WTC11 (cell line): ENCODE measurements at regions not wholly inside any gene's neighbourhood (a gene's known extent, or its start where the extent isn't known, plus 50 kb on each side); places are given as distances from the start of the nearest gene placed in this dataset.

ENCODE experiments used
- ATAC-seq: fragments of 200-7000 bp; cut with Tn5 transposase; 2 replicates; pipeline ENCODE4 v1.10.0; 2021; ENCODE audit warnings: mild to moderate bottlenecking, moderate library complexity
- CTCF ChIA-PET: fragments of 300-600 bp; sonication (Branson Sonifier 250); formaldehyde crosslinking; loops from one replicate; lab custom pipeline; 2021; ENCODE audit warnings: antibody characterized with exemption; lab: Charles Lee
- POLR2A ChIA-PET: fragments of 350-600 bp; sonication (Branson Sonifier 250); formaldehyde crosslinking; loops from one replicate; lab custom pipeline; 2021; ENCODE audit warnings: antibody characterized with exemption; lab: Charles Lee
- DNase-seq: peaks from one replicate; pipeline ENCODE4 v3.0.0; 2021; ENCODE audit warnings: low spot score
- H3K27ac Mint-ChIP-seq: 2 replicates; pipeline ENCODE4 v1.8.0; 2021; ENCODE audit warnings: mixed read lengths
- H3K27me3 Mint-ChIP-seq: 2 replicates; pipeline ENCODE4 v1.8.0; 2021; ENCODE audit warnings: low read depth, mild to moderate bottlenecking, moderate library complexity, mixed read lengths
- H3K36me3 Mint-ChIP-seq: 2 replicates; pipeline ENCODE4 v1.8.0; 2021; ENCODE audit warnings: mixed read lengths
- H3K4me1 Mint-ChIP-seq: 2 replicates; pipeline ENCODE4 v1.8.0; 2022; ENCODE audit warnings: mixed read lengths
- H3K4me3 Mint-ChIP-seq: 2 replicates; pipeline ENCODE4 v1.8.0; 2021; ENCODE audit warnings: mild to moderate bottlenecking, moderate library complexity, mixed read lengths
- H3K9me3 Mint-ChIP-seq: 2 replicates; pipeline ENCODE4 v1.8.0; 2021; ENCODE audit warnings: mixed read lengths
- EMX1 ChIP-seq: fragments of 250-450 bp; sonication (Bioruptor Pico); IDR thresholded peaks from 2 replicates; pipeline ENCODE4 v1.8.0; 2021; ENCODE audit warnings: mild to moderate bottlenecking
- ETV6 ChIP-seq: sonication (generic); formaldehyde crosslinking; IDR thresholded peaks from 2 replicates; pipeline ENCODE4 v1.8.1; 2022; ENCODE audit warnings: mild to moderate bottlenecking, missing genetic modification reagents
- FOXP4 ChIP-seq: sonication (generic); formaldehyde crosslinking; IDR thresholded peaks from 2 replicates; pipeline ENCODE4 v1.8.0; 2022; ENCODE audit warnings: mild to moderate bottlenecking, missing genetic modification reagents
- JAZF1 ChIP-seq: fragments of 250-450 bp; sonication (Bioruptor Pico); IDR thresholded peaks from 2 replicates; pipeline ENCODE4 v1.9.0; 2021; ENCODE audit warnings: moderate library complexity, mild to moderate bottlenecking, inconsistent platforms
- NR1H2 ChIP-seq: sonication (generic); formaldehyde crosslinking; IDR thresholded peaks from 2 replicates; pipeline ENCODE4 v1.9.0; 2021; ENCODE audit warnings: mild to moderate bottlenecking, moderate library complexity, missing genetic modification reagents
- NR3C1 ChIP-seq: sonication (generic); formaldehyde crosslinking; conservative IDR thresholded peaks from 2 replicates; pipeline ENCODE4 v1.8.1; 2023; ENCODE audit warnings: low read depth, mild to moderate bottlenecking, missing genetic modification reagents
- PREB ChIP-seq: sonication (generic); formaldehyde crosslinking; IDR thresholded peaks from 2 replicates; pipeline ENCODE4 v1.8.1; 2022; ENCODE audit warnings: mild to moderate bottlenecking, missing genetic modification reagents, moderate library complexity, borderline replicate concordance
- SMAD4 ChIP-seq: sonication (generic); formaldehyde crosslinking; IDR thresholded peaks from 2 replicates; pipeline ENCODE4 v1.8.0; 2022; ENCODE audit warnings: mild to moderate bottlenecking, missing genetic modification reagents
- USF2 ChIP-seq: sonication (generic); formaldehyde crosslinking; IDR thresholded peaks from 2 replicates; pipeline ENCODE4 v1.8.1; 2023; ENCODE audit warnings: mild to moderate bottlenecking, missing genetic modification reagents, moderate library complexity
- ZNF396 ChIP-seq: fragments of 250-450 bp; sonication (Bioruptor Pico); IDR thresholded peaks from 2 replicates; pipeline ENCODE4 v1.8.0; 2021; ENCODE audit warnings: mild to moderate bottlenecking, moderate library complexity, borderline replicate concordance
- ZNF416 ChIP-seq: fragments of 250-450 bp; sonication (Bioruptor Pico); IDR thresholded peaks from 2 replicates; pipeline ENCODE4 v1.9.0; 2021; ENCODE audit warnings: mild to moderate bottlenecking, inconsistent platforms
- TF ChIP-seq, protein P1 (sequence below): sonication (generic); formaldehyde crosslinking; IDR thresholded peaks from 2 replicates; pipeline ENCODE4 v1.8.0; 2022; ENCODE audit warnings: missing genetic modification reagents
- TF ChIP-seq, protein P2 (sequence below): sonication (generic); formaldehyde crosslinking; IDR thresholded peaks from 2 replicates; pipeline ENCODE4 v1.8.1; 2022; ENCODE audit warnings: low read depth, mild to moderate bottlenecking, moderate library complexity, missing genetic modification reagents, borderline replicate concordance
- TF ChIP-seq, protein P3 (sequence below): sonication (generic); formaldehyde crosslinking; IDR thresholded peaks from 2 replicates; pipeline ENCODE4 v1.8.1; 2022; ENCODE audit warnings: low read depth, missing genetic modification reagents, borderline replicate concordance
- TF ChIP-seq, protein P4 (sequence below): sonication (generic); formaldehyde crosslinking; IDR thresholded peaks from 2 replicates; pipeline ENCODE4 v1.8.0; 2023; ENCODE audit warnings: missing genetic modification reagents
- TF ChIP-seq, protein P5 (sequence below): sonication (generic); formaldehyde crosslinking; IDR thresholded peaks from 2 replicates; pipeline ENCODE4 v1.8.1; 2022; ENCODE audit warnings: missing genetic modification reagents, borderline replicate concordance
- TF ChIP-seq, protein P6 (sequence below): sonication (generic); formaldehyde crosslinking; IDR thresholded peaks from 2 replicates; pipeline ENCODE4 v1.8.1; 2023; ENCODE audit warnings: mild to moderate bottlenecking, missing genetic modification reagents

DNA sequence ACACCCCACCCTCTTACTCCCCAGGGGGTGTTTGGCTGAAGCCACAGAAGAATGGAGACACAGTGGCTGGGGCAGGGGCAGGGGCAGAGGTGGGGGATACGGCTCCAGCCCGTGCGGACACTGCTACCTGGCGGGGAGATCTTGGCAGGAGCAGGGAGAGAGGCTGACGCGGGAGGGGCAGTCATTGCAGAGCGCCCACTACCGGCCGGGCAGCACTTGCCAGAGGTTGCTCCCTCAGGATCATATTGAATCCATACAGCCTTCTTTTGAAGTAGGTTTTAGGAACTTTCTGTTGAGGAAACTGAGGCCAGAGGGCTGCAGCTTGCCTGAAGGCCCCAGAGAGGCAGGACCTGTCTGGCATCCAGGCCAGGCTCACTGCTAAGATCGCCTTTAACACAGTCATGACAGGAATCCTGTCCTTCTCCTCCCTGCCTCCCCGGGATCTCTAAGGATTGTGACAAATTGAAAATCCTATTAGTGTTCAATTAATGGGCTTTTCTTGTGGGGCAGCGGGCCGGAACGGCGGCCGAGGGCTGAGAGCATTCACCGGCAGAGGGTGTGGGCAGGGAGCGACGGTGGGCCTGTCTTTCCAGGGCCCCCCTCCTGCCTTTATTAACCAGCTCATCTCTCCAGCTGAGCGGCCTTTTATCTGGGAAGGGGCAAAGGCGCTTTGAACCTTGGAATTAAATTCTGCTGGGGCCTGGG is 65.5 kb upstream of the WNT4 start:
- no peak for TF ChIP-seq JAZF1 (CRISPR knock-in tag)
- TF ChIP-seq, protein P1, sequence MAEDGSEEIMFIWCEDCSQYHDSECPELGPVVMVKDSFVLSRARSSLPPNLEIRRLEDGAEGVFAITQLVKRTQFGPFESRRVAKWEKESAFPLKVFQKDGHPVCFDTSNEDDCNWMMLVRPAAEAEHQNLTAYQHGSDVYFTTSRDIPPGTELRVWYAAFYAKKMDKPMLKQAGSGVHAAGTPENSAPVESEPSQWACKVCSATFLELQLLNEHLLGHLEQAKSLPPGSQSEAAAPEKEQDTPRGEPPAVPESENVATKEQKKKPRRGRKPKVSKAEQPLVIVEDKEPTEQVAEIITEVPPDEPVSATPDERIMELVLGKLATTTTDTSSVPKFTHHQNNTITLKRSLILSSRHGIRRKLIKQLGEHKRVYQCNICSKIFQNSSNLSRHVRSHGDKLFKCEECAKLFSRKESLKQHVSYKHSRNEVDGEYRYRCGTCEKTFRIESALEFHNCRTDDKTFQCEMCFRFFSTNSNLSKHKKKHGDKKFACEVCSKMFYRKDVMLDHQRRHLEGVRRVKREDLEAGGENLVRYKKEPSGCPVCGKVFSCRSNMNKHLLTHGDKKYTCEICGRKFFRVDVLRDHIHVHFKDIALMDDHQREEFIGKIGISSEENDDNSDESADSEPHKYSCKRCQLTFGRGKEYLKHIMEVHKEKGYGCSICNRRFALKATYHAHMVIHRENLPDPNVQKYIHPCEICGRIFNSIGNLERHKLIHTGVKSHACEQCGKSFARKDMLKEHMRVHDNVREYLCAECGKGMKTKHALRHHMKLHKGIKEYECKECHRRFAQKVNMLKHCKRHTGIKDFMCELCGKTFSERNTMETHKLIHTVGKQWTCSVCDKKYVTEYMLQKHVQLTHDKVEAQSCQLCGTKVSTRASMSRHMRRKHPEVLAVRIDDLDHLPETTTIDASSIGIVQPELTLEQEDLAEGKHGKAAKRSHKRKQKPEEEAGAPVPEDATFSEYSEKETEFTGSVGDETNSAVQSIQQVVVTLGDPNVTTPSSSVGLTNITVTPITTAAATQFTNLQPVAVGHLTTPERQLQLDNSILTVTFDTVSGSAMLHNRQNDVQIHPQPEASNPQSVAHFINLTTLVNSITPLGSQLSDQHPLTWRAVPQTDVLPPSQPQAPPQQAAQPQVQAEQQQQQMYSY (CRISPR knock-in tag) = no peak
- no peak for TF ChIP-seq NR3C1 (CRISPR knock-in tag)
- no peak for TF ChIP-seq NR1H2 (CRISPR knock-in tag)
- no peak for TF ChIP-seq PREB (CRISPR knock-in tag)
- TF ChIP-seq, protein P2, sequence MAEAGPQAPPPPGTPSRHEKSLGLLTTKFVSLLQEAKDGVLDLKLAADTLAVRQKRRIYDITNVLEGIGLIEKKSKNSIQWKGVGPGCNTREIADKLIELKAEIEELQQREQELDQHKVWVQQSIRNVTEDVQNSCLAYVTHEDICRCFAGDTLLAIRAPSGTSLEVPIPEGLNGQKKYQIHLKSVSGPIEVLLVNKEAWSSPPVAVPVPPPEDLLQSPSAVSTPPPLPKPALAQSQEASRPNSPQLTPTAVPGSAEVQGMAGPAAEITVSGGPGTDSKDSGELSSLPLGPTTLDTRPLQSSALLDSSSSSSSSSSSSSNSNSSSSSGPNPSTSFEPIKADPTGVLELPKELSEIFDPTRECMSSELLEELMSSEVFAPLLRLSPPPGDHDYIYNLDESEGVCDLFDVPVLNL (CRISPR knock-in tag) = no peak
- TF ChIP-seq, protein P3, sequence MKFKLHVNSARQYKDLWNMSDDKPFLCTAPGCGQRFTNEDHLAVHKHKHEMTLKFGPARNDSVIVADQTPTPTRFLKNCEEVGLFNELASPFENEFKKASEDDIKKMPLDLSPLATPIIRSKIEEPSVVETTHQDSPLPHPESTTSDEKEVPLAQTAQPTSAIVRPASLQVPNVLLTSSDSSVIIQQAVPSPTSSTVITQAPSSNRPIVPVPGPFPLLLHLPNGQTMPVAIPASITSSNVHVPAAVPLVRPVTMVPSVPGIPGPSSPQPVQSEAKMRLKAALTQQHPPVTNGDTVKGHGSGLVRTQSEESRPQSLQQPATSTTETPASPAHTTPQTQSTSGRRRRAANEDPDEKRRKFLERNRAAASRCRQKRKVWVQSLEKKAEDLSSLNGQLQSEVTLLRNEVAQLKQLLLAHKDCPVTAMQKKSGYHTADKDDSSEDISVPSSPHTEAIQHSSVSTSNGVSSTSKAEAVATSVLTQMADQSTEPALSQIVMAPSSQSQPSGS (CRISPR knock-in tag) = no peak
- TF ChIP-seq, protein P4, sequence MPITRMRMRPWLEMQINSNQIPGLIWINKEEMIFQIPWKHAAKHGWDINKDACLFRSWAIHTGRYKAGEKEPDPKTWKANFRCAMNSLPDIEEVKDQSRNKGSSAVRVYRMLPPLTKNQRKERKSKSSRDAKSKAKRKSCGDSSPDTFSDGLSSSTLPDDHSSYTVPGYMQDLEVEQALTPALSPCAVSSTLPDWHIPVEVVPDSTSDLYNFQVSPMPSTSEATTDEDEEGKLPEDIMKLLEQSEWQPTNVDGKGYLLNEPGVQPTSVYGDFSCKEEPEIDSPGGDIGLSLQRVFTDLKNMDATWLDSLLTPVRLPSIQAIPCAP = no peak
- no peak for TF ChIP-seq SMAD4
- TF ChIP-seq USF2 (CRISPR knock-in tag) = no peak
- no peak for TF ChIP-seq EMX1
- no peak for TF ChIP-seq FOXP4 (CRISPR knock-in tag)
- TF ChIP-seq ZNF396 = no peak
- TF ChIP-seq ETV6 (CRISPR knock-in tag) = no peak
- TF ChIP-seq, protein P5, sequence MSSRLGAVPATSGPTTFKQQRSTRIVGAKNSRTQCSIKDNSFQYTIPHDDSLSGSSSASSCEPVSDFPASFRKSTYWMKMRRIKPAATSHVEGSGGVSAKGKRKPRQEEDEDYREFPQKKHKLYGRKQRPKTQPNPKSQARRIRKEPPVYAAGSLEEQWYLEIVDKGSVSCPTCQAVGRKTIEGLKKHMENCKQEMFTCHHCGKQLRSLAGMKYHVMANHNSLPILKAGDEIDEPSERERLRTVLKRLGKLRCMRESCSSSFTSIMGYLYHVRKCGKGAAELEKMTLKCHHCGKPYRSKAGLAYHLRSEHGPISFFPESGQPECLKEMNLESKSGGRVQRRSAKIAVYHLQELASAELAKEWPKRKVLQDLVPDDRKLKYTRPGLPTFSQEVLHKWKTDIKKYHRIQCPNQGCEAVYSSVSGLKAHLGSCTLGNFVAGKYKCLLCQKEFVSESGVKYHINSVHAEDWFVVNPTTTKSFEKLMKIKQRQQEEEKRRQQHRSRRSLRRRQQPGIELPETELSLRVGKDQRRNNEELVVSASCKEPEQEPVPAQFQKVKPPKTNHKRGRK (CRISPR knock-in tag) = no peak
- no peak for TF ChIP-seq ZNF416 (CRISPR knock-in tag)
- TF ChIP-seq, protein P6, sequence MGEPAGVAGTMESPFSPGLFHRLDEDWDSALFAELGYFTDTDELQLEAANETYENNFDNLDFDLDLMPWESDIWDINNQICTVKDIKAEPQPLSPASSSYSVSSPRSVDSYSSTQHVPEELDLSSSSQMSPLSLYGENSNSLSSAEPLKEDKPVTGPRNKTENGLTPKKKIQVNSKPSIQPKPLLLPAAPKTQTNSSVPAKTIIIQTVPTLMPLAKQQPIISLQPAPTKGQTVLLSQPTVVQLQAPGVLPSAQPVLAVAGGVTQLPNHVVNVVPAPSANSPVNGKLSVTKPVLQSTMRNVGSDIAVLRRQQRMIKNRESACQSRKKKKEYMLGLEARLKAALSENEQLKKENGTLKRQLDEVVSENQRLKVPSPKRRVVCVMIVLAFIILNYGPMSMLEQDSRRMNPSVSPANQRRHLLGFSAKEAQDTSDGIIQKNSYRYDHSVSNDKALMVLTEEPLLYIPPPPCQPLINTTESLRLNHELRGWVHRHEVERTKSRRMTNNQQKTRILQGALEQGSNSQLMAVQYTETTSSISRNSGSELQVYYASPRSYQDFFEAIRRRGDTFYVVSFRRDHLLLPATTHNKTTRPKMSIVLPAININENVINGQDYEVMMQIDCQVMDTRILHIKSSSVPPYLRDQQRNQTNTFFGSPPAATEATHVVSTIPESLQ (CRISPR knock-in tag) = no peak
- TF ChIP-seq, all 79 proteins: peak for 0
- POLR2A ChIA-PET = no interaction called here

More for the DNA sequence above, 65.5 kb upstream of the WNT4 start:
- ATAC-seq (no peak), DNase-seq (no peak)
- Mint-ChIP-seq H3K27ac (no peak overlapping the region), H3K36me3 (no peaks in the 10 kb centered on the region), H3K4me3 (no peak overlapping the region), H3K27me3 (no peaks in the 10 kb centered on the region; the same call in none of the 2 replicates), H3K4me1 (peaks cover 17% of the 10 kb centered on the region), H3K9me3 (no peaks in the 10 kb centered on the region)
- CTCF ChIA-PET = interaction anchor here (1.0 to 1.1 kb wide), 3 partner anchors 18 to 67 kb away, joined by 3 read pairs; no protein-coding TSS in a partner anchor
